Activated CD4-positive, alpha-beta T cell treated with anti-CD3 and anti-CD28 coated beads, Interleukin-2, amount 50 U/mL, for 4 hours (primary cell): ENCODE measurements at regions not wholly inside any gene's neighbourhood (a gene's known extent, or its start where the extent isn't known, plus 50 kb on each side); places are given as distances from the start of the nearest gene placed in this dataset.
"Not testable (repeated sequence)": the region's sequence is repeated elsewhere in the genome, so short reads cannot be mapped to it uniquely, and the experiment has no call there.

Source experiments
- DNase-seq, 2 experiments: peaks; one replicate each; pipeline ENCODE4 v3.0.0-alpha.2; 2020

- no peak for DNase-seq
Measured at GRCh38 chr6:9796827-9797226, 618.0 kb downstream of the TFAP2A start.

- no peak for DNase-seq
Measured at GRCh38 chr6:9795880-9796279, 619.0 kb downstream of the TFAP2A start.

GRCh38 chr6:9789201-9789600 lies 625.7 kb downstream of the TFAP2A start:
- no peak for DNase-seq

GRCh38 chr6:9784786-9785185 lies 630.1 kb downstream of the TFAP2A start:
- DNase-seq, result no peak

GRCh38 chr6:9783567-9783966 lies 631.3 kb downstream of the TFAP2A start:
- DNase-seq, result no peak

GRCh38 chr6:9766240-9766915 lies 648.5 kb downstream of the TFAP2A start:
- DNase-seq, result no peak

GRCh38 chr6:9761220-9761619 lies 653.7 kb downstream of the TFAP2A start:
- DNase-seq, result no peak

GRCh38 chr6:9754515-9754914 lies 660.4 kb downstream of the TFAP2A start:
- no peak for DNase-seq

GRCh38 chr6:9745966-9746365 lies 668.9 kb downstream of the TFAP2A start:
- DNase-seq, result no peak

GRCh38 chr6:9745476-9745875 lies 669.4 kb downstream of the TFAP2A start:
- DNase-seq, result no peak

GRCh38 chr6:9744119-9744518 lies 670.8 kb downstream of the TFAP2A start:
- DNase-seq, result no peak

GRCh38 chr6:9732056-9732455 lies 682.8 kb downstream of the TFAP2A start:
- DNase-seq, result no peak

GRCh38 chr6:9725776-9726175 lies 689.1 kb downstream of the TFAP2A start:
- not testable (repeated sequence) for DNase-seq

- DNase-seq, result no peak
Measured at GRCh38 chr6:9717568-9717967, 697.3 kb downstream of the TFAP2A start.

- no peak for DNase-seq
Measured at GRCh38 chr6:9711365-9711764, 703.5 kb downstream of the TFAP2A start.

GRCh38 chr6:9710574-9710973 lies 704.3 kb downstream of the TFAP2A start:
- no peak for DNase-seq

GRCh38 chr6:9708600-9708999 lies 706.3 kb downstream of the TFAP2A start:
- DNase-seq, result no peak

- no peak for DNase-seq
Measured at GRCh38 chr6:9704989-9705388, 709.9 kb downstream of the TFAP2A start.

GRCh38 chr6:9702914-9703313 lies 712.0 kb downstream of the TFAP2A start:
- no peak for DNase-seq

GRCh38 chr6:9699888-9700287 lies 715.0 kb downstream of the TFAP2A start:
- no peak for DNase-seq

- DNase-seq, result no peak
Measured at GRCh38 chr6:9697263-9697931, 717.5 kb downstream of the TFAP2A start.

- no peak for DNase-seq
Measured at GRCh38 chr6:9690388-9690787, 724.5 kb downstream of the TFAP2A start.

GRCh38 chr6:9680727-9681126 lies 734.1 kb downstream of the TFAP2A start:
- DNase-seq, result not testable (repeated sequence)

GRCh38 chr6:9675122-9675521 lies 739.8 kb downstream of the TFAP2A start:
- no peak for DNase-seq

GRCh38 chr6:9659848-9660247 lies 755.0 kb downstream of the TFAP2A start:
- DNase-seq, result no peak
